BJ (cell line): ENCODE measurements at regions not wholly inside any gene's neighbourhood (a gene's known extent, or its start where the extent isn't known, plus 50 kb on each side); places are given as distances from the start of the nearest gene placed in this dataset.
"Not testable (repeated sequence)": the region's sequence is repeated elsewhere in the genome, so short reads cannot be mapped to it uniquely, and the experiment has no call there.

ENCODE experiments used
- CTCF ChIA-PET: fragments of 350-600 bp; formaldehyde crosslinking; extraction: SDS; loops from one replicate; lab custom pipeline; 2021; ENCODE audit warnings: antibody characterized with exemption, inconsistent platforms; lab: Yijun Ruan, JAX
- POLR2A ChIA-PET: fragments of 300-600 bp; sonication (Branson Sonifier 250); formaldehyde crosslinking; extraction: SDS; loops from one replicate; lab custom pipeline; 2021; ENCODE audit warnings: antibody characterized with exemption; lab: Charles Lee
- DNase-seq: peaks from one replicate; pipeline ENCODE4 v3.0.0-alpha.2; 2011; ENCODE audit warnings: low read depth
- H3K27me3 ChIP-seq: 2 replicates; pipeline ENCODE4 v1.6.0; 2011; ENCODE audit warnings: low read length; ENCODE audit not compliant: control insufficient read depth, insufficient read depth
- H3K36me3 ChIP-seq: 2 replicates; pipeline ENCODE4 v1.5.1; 2011; ENCODE audit warnings: low read length; ENCODE audit not compliant: control insufficient read depth, insufficient read depth
- H3K4me3 ChIP-seq: 2 replicates; pipeline ENCODE4 v1.5.1; 2011; ENCODE audit warnings: low read depth, mild to moderate bottlenecking, control low read depth, low read length
- TF ChIP-seq, protein P1 (sequence below): IDR thresholded peaks from 2 replicates; pipeline ENCODE4 v1.5.1; 2011; ENCODE audit warnings: low read depth, mild to moderate bottlenecking, control low read depth, inconsistent platforms, low read length, moderate library complexity; ENCODE audit not compliant: insufficient read depth

DNA sequence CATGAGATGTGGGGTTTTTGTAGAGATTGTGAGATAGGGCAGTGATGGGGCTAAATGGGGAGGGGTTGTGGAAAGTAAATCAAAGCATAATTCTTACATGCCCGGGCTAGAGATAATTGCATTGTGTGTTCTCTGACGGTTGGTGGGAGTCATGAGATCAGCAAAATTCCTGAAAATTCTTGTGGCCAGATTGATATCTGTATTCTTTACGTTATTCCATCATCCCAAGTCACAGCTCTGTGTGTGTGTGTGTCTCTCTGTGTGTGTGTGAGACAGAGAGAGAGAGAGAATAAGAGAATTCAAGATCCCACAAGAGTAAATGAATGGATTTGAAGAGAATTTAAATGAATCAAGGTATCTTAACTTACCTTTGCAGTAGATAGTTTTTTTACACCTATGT is 138.6 kb upstream of the ARHGAP20 start:
- POLR2A ChIA-PET: no interaction called here
- CTCF ChIA-PET: interaction anchor here (1.0 kb wide), 1 partner anchor 109 kb away, joined by 3 read pairs; no protein-coding TSS in a partner anchor
- H3K4me3 ChIP-seq: no peak overlapping the region
- TF ChIP-seq, protein P1, sequence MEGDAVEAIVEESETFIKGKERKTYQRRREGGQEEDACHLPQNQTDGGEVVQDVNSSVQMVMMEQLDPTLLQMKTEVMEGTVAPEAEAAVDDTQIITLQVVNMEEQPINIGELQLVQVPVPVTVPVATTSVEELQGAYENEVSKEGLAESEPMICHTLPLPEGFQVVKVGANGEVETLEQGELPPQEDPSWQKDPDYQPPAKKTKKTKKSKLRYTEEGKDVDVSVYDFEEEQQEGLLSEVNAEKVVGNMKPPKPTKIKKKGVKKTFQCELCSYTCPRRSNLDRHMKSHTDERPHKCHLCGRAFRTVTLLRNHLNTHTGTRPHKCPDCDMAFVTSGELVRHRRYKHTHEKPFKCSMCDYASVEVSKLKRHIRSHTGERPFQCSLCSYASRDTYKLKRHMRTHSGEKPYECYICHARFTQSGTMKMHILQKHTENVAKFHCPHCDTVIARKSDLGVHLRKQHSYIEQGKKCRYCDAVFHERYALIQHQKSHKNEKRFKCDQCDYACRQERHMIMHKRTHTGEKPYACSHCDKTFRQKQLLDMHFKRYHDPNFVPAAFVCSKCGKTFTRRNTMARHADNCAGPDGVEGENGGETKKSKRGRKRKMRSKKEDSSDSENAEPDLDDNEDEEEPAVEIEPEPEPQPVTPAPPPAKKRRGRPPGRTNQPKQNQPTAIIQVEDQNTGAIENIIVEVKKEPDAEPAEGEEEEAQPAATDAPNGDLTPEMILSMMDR: no peak
- no peaks in the 10 kb centered on the region; the same call in 1 of the 2 replicates for H3K27me3 ChIP-seq
- no peak for DNase-seq
- no peaks in the 10 kb centered on the region for H3K36me3 ChIP-seq

DNA sequence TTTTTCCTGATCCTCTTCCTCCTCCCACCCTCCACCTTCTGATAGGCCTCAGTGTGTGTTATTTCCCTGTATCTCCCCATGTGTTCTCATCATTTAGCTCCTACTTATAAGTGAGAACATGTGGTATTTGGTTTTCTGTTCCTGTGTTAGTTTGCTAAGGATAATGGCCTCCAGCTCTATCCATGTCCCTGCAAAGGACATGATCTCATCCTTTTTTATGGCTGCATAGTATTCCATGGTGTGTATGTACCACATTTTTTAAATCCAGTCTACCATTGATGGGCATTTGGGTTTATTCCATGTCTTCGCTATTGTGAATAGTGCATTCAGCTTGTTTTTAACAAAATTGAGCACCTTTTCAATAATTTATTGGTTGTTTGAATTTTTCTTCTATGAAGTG is 130.8 kb upstream of the ARHGAP20 start:
- H3K4me3 ChIP-seq, POLR2A ChIA-PET, CTCF ChIA-PET, H3K27me3 ChIP-seq, H3K36me3 ChIP-seq, DNase-seq: not testable (repeated sequence)

DNA sequence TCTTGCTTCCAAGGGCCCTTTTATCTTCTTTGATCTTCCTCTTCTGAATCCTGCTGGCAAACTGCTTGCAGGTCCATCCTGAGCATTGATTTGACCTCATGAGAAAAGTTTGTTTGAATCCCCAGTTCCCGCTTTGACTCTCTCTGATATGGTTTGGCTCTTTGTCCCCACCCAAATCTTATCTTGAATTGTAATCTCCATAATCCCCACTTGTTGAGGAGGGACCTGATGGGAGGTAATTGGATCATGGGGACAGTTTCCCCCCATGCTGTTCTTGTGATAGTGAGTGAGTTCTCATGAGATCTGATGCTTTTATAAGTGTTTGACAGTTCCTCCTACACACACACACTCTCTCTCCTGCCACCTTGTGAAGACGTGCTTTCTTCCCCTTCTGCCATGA is 126.6 kb upstream of the ARHGAP20 start:
- no peaks in the 10 kb centered on the region for H3K27me3 ChIP-seq
- POLR2A ChIA-PET: no interaction called here
- DNase-seq: no peak
- TF ChIP-seq, protein P1: no peak
- H3K4me3 ChIP-seq: no peak overlapping the region
- no peaks in the 10 kb centered on the region for H3K36me3 ChIP-seq
- CTCF ChIA-PET: no interaction called here

DNA sequence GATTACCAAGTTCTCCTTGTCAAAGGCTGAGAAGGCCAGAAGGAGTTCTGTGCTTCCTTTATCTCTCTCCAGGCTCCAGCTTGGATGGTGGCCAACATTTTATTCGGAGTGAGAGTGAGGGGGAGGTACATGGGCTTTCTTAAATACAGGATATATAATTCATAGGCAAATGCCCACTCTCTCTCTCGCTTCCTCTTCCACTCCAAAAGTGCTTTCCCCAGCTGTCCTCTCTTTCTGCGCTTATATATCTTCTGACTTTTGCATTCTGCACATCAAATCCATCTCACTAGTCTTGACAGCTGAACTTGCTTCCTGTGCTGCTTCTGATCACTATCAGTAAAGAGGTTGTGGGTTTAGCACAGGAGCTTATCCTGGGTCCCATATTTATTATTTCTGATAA is 125.4 kb upstream of the ARHGAP20 start:
- H3K4me3 ChIP-seq: no peak overlapping the region
- ChIA-PET CTCF (interaction anchor here (0.7 kb wide), 1 partner anchor 829 kb away, joined by 3 read pairs; no protein-coding TSS in a partner anchor), POLR2A (no interaction called here)
- no peaks in the 10 kb centered on the region for H3K27me3 ChIP-seq
- TF ChIP-seq, protein P1: no peak
- H3K36me3 ChIP-seq: no peaks in the 10 kb centered on the region
- no peak for DNase-seq

DNA sequence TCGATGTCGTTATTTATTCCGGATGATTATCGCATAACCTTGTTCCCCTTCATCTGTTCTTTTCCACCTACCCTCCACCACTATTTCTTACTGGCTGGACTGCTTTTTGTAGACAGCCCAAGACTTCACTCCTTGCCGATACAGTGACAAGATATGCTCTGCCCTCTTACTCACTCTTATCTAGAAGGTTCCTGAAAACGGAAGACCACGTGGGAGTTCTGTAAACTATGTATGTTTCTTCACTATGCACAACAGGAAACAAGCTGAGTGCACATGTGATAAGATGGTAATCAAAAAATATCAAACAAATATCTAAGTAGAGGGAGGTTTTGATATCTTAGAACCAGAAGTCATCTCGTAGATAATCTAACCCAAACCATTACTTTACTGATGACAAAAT is 122.9 kb upstream of the ARHGAP20 start:
- no peak for DNase-seq
- no peaks in the 10 kb centered on the region for H3K36me3 ChIP-seq
- ChIA-PET CTCF (no interaction called here), POLR2A (no interaction called here)
- H3K27me3 ChIP-seq: no peaks in the 10 kb centered on the region
- TF ChIP-seq, protein P1: no peak
- H3K4me3 ChIP-seq: no peak overlapping the region

DNA sequence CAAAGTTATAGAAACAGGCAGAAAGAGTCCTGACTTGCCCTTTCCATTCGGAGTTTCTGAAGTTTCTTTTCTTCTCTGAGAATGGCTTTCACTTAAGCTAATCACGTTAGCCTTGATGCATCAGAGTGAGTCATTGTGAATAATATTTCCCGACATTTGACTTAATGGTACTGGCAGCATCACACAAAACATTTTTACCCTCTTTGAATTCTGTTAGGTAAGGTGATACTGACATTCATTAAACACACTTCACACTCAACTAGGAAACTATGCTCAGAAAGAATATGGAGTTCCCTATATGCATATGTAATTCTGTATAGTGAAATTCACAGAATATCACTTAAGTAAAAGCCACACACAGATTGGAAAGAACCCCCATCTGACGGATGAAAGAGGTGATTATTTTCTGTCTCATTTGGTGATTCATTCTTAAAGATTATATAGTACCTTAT is 120.8 kb upstream of the ARHGAP20 start:
- H3K36me3 ChIP-seq: no peaks in the 10 kb centered on the region
- ChIA-PET CTCF (no interaction called here), POLR2A (interaction anchor here (0.6 kb wide), 1 partner anchor 81 kb away, joined by 4 read pairs; no protein-coding TSS in a partner anchor)
- TF ChIP-seq, protein P1: no peak
- H3K27me3 ChIP-seq: no peaks in the 10 kb centered on the region
- DNase-seq: no peak
- H3K4me3 ChIP-seq: no peak overlapping the region
